Activated naive CD8-positive, alpha-beta T cell treated with anti-CD3 and anti-CD28 coated beads, Interleukin-2, amount 50 U/mL, for 24 hours (primary cell): ENCODE measurements at regions not wholly inside any gene's neighbourhood (a gene's known extent, or its start where the extent isn't known, plus 50 kb on each side); places are given as distances from the start of the nearest gene placed in this dataset.

Source experiments
- ATAC-seq: fragments of 150-1000 bp; cut with Tn5 transposase; one replicate; pipeline ENCODE4 v1.10.0; 2021
- DNase-seq: peaks from one replicate; pipeline ENCODE4 v3.0.0; 2021
- H3K27ac Mint-ChIP-seq: one replicate; pipeline ENCODE4 v1.8.0; 2021; ENCODE audit warnings: mild to moderate bottlenecking, mixed read lengths
- H3K27me3 Mint-ChIP-seq: one replicate; pipeline ENCODE4 v1.8.0; 2021; ENCODE audit warnings: mixed read lengths
- H3K36me3 Mint-ChIP-seq: one replicate; pipeline ENCODE4 v1.8.0; 2021; ENCODE audit warnings: low read depth, mixed read lengths
- H3K4me1 Mint-ChIP-seq: one replicate; pipeline ENCODE4 v1.8.0; 2021; ENCODE audit warnings: mixed read lengths
- H3K4me3 Mint-ChIP-seq: one replicate; pipeline ENCODE4 v1.8.0; 2021; ENCODE audit warnings: mild to moderate bottlenecking, moderate library complexity, mixed read lengths
- H3K9me3 Mint-ChIP-seq: one replicate; pipeline ENCODE4 v1.8.0; 2021; ENCODE audit warnings: mixed read lengths

GRCh38 chr1:29497395-29498125 lies 261.2 kb downstream of the PTPRU start:
- H3K27ac Mint-ChIP-seq, result no peak overlapping the region
- ATAC-seq (no peak), DNase-seq (no peak)
- no peaks in the 10 kb centered on the region for H3K4me1 Mint-ChIP-seq
- H3K36me3 Mint-ChIP-seq, result no peaks in the 10 kb centered on the region
- no peak overlapping the region for H3K4me3 Mint-ChIP-seq
- H3K27me3 Mint-ChIP-seq, result peaks cover 13% of the 10 kb centered on the region
- peaks cover 8% of the 10 kb centered on the region for H3K9me3 Mint-ChIP-seq

GRCh38 chr1:29496701-29497100 lies 260.4 kb downstream of the PTPRU start:
- H3K4me1 Mint-ChIP-seq, result no peaks in the 10 kb centered on the region
- H3K4me3 Mint-ChIP-seq, result no peak overlapping the region
- ATAC-seq (no peak), DNase-seq (no peak)
- H3K36me3 Mint-ChIP-seq, result no peaks in the 10 kb centered on the region
- H3K27me3 Mint-ChIP-seq, result peaks cover 13% of the 10 kb centered on the region
- H3K9me3 Mint-ChIP-seq, result peaks cover 8% of the 10 kb centered on the region
- H3K27ac Mint-ChIP-seq, result no peak overlapping the region

DNA sequence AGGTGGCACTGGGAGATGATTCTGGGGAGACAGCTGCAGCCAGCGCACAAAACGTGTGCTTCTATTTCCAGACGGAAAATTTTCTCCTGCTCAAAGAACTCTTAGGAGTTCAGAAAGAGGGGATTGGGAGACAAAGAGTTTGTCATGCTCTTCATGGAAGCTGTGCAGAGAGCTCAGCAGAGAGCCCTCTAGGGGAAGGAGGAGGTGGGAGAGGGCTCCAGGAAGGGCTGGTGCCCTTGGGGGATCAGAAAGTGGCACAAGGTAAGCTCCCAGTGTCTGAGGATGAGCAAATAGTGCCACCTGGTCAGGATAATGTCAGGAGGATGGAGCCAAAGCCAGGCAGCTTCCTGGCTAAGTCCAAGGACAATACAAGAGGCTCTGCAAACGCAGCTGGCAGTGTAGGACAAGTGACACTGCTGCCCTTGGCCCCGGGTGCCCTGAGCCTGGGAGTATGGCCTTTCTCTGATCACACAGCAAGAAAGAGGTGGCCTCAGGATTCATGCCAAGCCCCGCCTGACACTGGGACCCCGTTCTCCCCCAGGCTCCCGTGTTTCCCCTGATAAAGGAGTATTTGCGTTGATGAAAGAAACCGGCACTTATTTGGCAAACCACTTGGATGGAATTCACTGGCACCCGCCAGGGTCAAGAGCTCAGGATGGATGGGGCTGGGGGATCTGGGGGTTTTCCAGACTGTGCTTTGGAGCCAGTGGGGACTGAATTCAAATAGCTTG lies 254.0 kb downstream of the PTPRU start:
- Mint-ChIP-seq H3K9me3 (peaks cover 8% of the 10 kb centered on the region), H3K4me1 (no peaks in the 10 kb centered on the region), H3K4me3 (no peak overlapping the region), H3K27ac (no peak overlapping the region), H3K27me3 (peaks cover 7% of the 10 kb centered on the region), H3K36me3 (no peaks in the 10 kb centered on the region)
- ATAC-seq, result no peak
- no peak for DNase-seq

DNA sequence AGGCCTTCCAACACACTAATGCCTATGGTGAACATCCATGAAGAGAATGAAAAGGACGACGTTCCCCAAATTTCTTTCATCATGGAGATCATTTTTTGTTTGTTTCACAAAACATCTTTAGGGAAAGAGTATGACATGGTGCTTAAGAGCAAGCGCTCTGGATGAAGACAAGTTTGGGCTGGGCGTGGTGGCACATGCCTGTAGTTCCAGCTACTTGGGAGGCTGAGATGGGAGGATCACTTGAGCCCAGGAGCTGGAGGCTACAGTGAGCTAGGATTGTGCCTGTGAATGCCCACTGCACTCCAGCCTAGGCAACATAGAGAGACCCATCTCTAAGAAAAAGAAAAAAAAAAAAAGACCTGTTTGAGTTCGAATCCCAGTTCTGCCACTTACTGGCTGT lies 253.1 kb downstream of the PTPRU start:
- DNase-seq (no peak), ATAC-seq (no peak)
- peaks cover 7% of the 10 kb centered on the region for H3K27me3 Mint-ChIP-seq
- no peaks in the 10 kb centered on the region for H3K36me3 Mint-ChIP-seq
- H3K4me1 Mint-ChIP-seq, result no peaks in the 10 kb centered on the region
- no peak overlapping the region for H3K27ac Mint-ChIP-seq
- no peak overlapping the region for H3K4me3 Mint-ChIP-seq
- H3K9me3 Mint-ChIP-seq, result peaks cover 2% of the 10 kb centered on the region

DNA sequence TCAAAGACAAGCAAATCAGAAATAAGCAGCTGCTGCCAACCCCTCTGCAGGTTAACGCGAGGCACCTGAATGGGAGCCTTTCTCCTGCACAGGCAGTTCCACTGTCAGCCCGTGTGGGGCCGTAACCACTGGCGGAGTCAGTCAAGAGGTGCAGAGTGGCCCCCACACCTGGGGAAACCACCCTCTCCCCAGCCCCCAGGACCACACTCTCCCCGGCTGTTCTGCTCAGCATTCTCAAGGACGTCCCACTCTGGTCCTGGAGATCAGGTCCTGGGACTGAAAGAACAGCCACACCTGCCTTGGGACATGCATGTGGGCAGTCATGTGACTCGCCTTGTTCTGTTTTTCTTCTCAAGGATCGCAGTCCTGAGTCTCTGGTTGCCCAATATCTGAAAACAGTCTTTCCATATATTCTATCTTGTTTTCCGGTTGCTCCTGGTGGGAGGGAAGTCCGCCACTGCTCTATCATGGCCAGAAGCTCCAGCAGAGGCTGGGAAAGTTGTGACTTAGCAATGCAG lies 252.5 kb downstream of the PTPRU start:
- Mint-ChIP-seq H3K4me1 (no peaks in the 10 kb centered on the region), H3K36me3 (no peaks in the 10 kb centered on the region), H3K4me3 (no peak overlapping the region), H3K27ac (no peak overlapping the region), H3K9me3 (no peaks in the 10 kb centered on the region), H3K27me3 (peaks cover 4% of the 10 kb centered on the region)
- ATAC-seq (no peak), DNase-seq (no peak)

DNA sequence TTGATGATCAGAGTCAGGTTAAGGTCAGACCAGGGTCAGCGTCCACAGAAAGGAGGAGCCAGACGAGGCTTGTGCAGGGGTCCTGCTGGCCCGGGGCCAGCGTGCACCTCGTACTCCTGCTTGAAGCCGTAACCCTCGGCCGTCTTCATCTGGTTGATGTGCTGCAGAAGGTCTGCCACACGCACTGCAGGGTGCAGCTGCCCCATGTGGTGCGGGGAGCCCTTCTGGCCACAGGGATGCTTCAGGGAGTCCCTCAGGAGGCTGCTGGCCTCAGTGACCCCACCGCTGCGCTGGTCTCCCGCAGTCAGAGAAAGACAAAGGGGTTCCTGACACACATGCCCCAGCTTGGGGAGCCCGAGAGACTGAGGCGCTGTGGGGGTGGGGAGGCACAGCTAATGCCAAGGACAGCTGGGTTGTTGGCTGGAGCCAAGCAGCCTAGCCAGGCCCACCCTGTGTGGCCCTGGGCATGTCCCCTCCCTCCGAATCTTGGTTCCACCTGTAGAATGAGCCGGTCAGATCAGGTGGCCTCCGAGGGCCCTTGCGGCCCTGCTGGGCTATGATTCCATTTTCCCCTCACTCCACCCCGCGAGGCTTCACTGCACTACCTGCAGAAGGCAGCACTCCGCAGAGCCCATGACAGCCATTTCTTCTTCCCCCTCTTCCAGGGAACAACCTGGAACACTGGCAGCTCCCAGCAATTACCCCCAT lies 251.9 kb downstream of the PTPRU start:
- Mint-ChIP-seq H3K9me3 (no peaks in the 10 kb centered on the region), H3K27ac (no peak overlapping the region), H3K36me3 (no peaks in the 10 kb centered on the region), H3K4me1 (no peaks in the 10 kb centered on the region), H3K4me3 (no peak overlapping the region), H3K27me3 (peaks cover 7% of the 10 kb centered on the region)
- DNase-seq (no peak), ATAC-seq (no peak)

GRCh38 chr1:29487291-29487690 lies 251.0 kb downstream of the PTPRU start:
- H3K9me3 Mint-ChIP-seq, result no peaks in the 10 kb centered on the region
- H3K36me3 Mint-ChIP-seq, result no peaks in the 10 kb centered on the region
- DNase-seq, result no peak
- no peak overlapping the region for H3K4me3 Mint-ChIP-seq
- H3K4me1 Mint-ChIP-seq, result no peaks in the 10 kb centered on the region
- H3K27ac Mint-ChIP-seq, result no peak overlapping the region
- peaks cover 7% of the 10 kb centered on the region for H3K27me3 Mint-ChIP-seq
- no peak for ATAC-seq

DNA sequence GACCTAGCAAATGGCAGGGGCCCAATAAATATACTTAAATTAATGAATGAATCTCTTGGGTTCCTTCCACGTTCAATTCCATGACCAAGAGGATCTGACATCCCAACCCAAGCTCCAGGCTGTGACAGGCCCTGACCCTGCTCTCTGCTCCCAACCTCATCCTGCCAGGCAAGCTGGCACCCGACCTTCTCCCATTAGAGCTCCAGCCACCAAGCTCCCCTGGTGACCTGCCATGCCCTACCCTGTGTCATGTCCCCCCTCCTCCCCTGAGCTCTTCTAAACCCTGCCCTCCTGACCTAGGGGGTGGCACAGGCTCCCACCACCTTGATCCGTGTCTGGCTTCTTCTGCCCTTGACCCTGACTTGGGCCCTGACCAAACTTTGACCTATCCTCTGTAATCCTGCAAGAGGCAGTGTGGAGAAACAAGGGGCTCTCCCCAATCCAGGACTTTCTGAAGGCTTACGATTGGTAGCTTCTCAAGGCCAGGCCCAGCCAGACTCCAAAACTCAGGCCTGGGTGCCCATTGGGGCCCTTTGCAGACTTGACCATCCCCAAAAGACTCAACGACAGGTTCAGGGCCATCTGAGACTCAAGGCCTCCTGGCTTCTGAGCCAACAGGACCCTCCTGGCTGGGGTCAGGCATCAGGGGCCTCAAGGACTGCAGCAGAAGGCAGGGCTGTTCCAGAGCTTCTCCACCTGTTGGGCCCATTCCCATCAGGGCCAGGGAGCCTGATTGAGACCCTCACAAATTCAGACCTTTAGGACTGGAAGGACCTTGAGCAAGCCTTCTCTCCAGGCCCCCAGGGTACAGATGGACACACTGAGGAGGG lies 249.0 kb downstream of the PTPRU start:
- Mint-ChIP-seq H3K27me3 (peaks cover 7% of the 10 kb centered on the region), H3K4me3 (no peak overlapping the region), H3K4me1 (no peaks in the 10 kb centered on the region), H3K27ac (no peak overlapping the region), H3K36me3 (no peaks in the 10 kb centered on the region), H3K9me3 (no peaks in the 10 kb centered on the region)
- no peak for DNase-seq
- no peak for ATAC-seq

GRCh38 chr1:29482991-29483390 lies 246.7 kb downstream of the PTPRU start:
- no peak for DNase-seq
- Mint-ChIP-seq H3K27ac (no peak overlapping the region), H3K36me3 (no peaks in the 10 kb centered on the region), H3K9me3 (no peaks in the 10 kb centered on the region), H3K4me1 (no peaks in the 10 kb centered on the region), H3K27me3 (peaks cover 16% of the 10 kb centered on the region), H3K4me3 (no peak overlapping the region)
- ATAC-seq, result no peak

GRCh38 chr1:29482064-29482463 lies 245.7 kb downstream of the PTPRU start:
- peaks cover 23% of the 10 kb centered on the region for H3K27me3 Mint-ChIP-seq
- ATAC-seq (no peak), DNase-seq (no peak)
- no peaks in the 10 kb centered on the region for H3K9me3 Mint-ChIP-seq
- no peak overlapping the region for H3K4me3 Mint-ChIP-seq
- no peaks in the 10 kb centered on the region for H3K36me3 Mint-ChIP-seq
- H3K4me1 Mint-ChIP-seq, result no peaks in the 10 kb centered on the region
- H3K27ac Mint-ChIP-seq, result no peak overlapping the region

DNA sequence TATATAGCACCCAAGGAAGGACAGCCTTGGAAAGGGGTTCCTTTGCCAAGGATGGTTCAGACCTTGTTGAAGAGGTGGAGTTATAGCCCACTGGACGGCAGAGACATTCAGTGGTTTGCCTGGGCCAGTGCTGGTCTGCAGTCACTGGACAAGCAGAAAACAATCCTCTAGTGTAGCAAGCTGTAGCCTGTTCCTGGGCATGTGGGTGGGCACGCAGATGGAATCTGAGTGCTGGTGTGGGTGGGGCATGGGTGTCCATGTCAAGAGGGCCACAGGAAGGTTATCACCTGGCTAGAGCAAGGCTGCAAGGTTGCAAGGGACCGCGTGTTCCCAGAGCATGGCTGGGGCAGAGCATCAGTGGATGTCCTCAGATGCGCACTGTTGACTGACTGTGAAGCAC lies 244.7 kb downstream of the PTPRU start:
- H3K36me3 Mint-ChIP-seq, result no peaks in the 10 kb centered on the region
- H3K27ac Mint-ChIP-seq, result no peak overlapping the region
- DNase-seq (no peak), ATAC-seq (no peak)
- no peaks in the 10 kb centered on the region for H3K4me1 Mint-ChIP-seq
- H3K9me3 Mint-ChIP-seq, result no peaks in the 10 kb centered on the region
- H3K27me3 Mint-ChIP-seq, result peaks cover 26% of the 10 kb centered on the region
- H3K4me3 Mint-ChIP-seq, result no peak overlapping the region

- Mint-ChIP-seq H3K9me3 (no peaks in the 10 kb centered on the region), H3K4me3 (no peak overlapping the region), H3K36me3 (no peaks in the 10 kb centered on the region), H3K27me3 (peaks cover 42% of the 10 kb centered on the region), H3K27ac (no peak overlapping the region), H3K4me1 (no peaks in the 10 kb centered on the region)
- no peak for ATAC-seq
- DNase-seq, result no peak
These were observed 242.6 kb downstream of the PTPRU start for GRCh38 chr1:29478879-29479278.

DNA sequence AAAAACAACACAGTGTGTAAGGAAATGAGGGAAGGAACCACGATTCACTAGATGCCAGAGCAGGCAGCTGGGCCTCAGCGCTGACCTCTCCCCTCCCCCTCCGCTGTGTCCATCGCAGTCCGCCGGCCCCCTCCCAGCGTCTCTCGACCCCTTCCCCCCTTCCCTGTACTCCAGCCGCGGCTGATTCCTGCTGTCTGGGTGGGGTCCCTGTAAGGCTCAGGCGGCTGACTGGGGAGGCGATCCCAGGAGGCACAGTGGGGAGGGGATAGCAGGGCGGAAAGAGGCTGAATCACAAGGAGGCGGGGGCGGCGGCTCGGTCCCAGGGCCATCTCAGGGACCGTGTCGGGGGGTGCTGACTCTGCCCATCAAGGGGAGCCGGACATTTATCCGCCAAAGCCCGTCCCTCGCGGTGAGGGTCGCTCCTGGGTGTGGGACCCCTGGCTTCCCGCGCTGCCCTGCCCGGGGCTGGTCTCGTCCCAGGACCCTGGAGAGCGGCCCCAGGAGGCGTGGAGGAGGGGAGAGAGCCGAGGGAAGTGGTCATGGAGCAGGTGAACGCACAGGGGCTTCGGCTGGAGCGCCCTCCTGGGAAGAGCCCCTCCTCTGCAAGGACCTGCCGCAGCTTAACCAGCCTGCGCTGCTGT lies 241.9 kb downstream of the PTPRU start:
- no peaks in the 10 kb centered on the region for H3K9me3 Mint-ChIP-seq
- H3K4me1 Mint-ChIP-seq, result no peaks in the 10 kb centered on the region
- no peak overlapping the region for H3K27ac Mint-ChIP-seq
- no peak for DNase-seq
- no peaks in the 10 kb centered on the region for H3K36me3 Mint-ChIP-seq
- H3K4me3 Mint-ChIP-seq, result no peak overlapping the region
- H3K27me3 Mint-ChIP-seq, result peaks cover 44% of the 10 kb centered on the region
- no peak for ATAC-seq

- Mint-ChIP-seq H3K9me3 (no peaks in the 10 kb centered on the region), H3K4me3 (no peak overlapping the region), H3K4me1 (no peaks in the 10 kb centered on the region), H3K27me3 (peaks cover 47% of the 10 kb centered on the region), H3K27ac (no peak overlapping the region), H3K36me3 (no peaks in the 10 kb centered on the region)
- ATAC-seq, result no peak
- no peak for DNase-seq
These were observed 239.0 kb downstream of the PTPRU start for GRCh38 chr1:29475326-29475725.
